ENCODE measurements at regions not wholly inside any gene's neighbourhood (a gene's known extent, or its start where the extent isn't known, plus 50 kb on each side); places are given as distances from the start of the nearest gene placed in this dataset.

- no peak for DNase-seq (ENCODE audit: extremely low read depth in 1 of 4, low spot score in 3 of 4)
- Histone ChIP-seq H3K27me3 (ENCODE audit: control insufficient read depth in 2 of 2, insufficient read depth in 2 of 2, low read length in 2 of 2) (no peaks in the 10 kb centered on the region), H4K20me1 (replicated peaks; ENCODE audit: control insufficient read depth, insufficient read depth, low read length) (no peaks in the 10 kb centered on the region), H2AFZ (ENCODE audit: low read depth, low read length) (no peak overlapping the region), H3K4me2 (ENCODE audit: insufficient read depth, low read length) (no peak overlapping the region), H3K9me1 (ENCODE audit: control insufficient read depth, insufficient read depth, low read length) (no peaks in the 10 kb centered on the region), H3K4me1 (replicated peaks in 1 of 2; ENCODE audit: control insufficient read depth in 2 of 2, insufficient read depth in 2 of 2, low read length in 2 of 2) (no peaks in the 10 kb centered on the region), H3K27ac (ENCODE audit: extremely low read depth, low read depth, low read length) (no peak overlapping the region), H3K9me3 (replicated peaks; ENCODE audit: control insufficient read depth, insufficient read depth, low read depth, low read length) (no peaks in the 10 kb centered on the region), H3K79me2 (ENCODE audit: control insufficient read depth, insufficient read depth, low read length) (no peaks in the 10 kb centered on the region), H3K9ac (ENCODE audit: insufficient read depth in 1 of 2, low read depth in 2 of 2, low read length in 2 of 2) (no peak overlapping the region), H3K4me3 (no peak overlapping the region), H3K36me3 (ENCODE audit: control insufficient read depth, insufficient read depth, low read length) (no peaks in the 10 kb centered on the region)
- intact Hi-C loops (cut with micrococcal nuclease) (no loop called here), in situ Hi-C loops (cut with MboI) (no loop called here)
- ChIA-PET POLR2A (no interaction called here), CTCF (ENCODE audit: low intra/inter-chr PET ratio) (no interaction called here)
- no peak for FAIRE-seq
- BruUV-seq (replicated peaks) = no TSS peak
- WGBS (ENCODE audit: insufficient coverage, low coverage, missing lambda C conversion rate) = 0% methylated on average over 3 of the region's 4 CpGs
- no peak for ATAC-seq
- TF ChIP-seq SMAD4 (CRISPR knock-in tag; conservative IDR thresholded peaks at IDR 0.05) (no peak), THRB (CRISPR knock-in tag; conservative IDR thresholded peaks at IDR 0.05) (no peak), RFX7 (CRISPR knock-in tag; IDR thresholded peaks at IDR 0.05) (no peak), POLR2G (IDR thresholded peaks at IDR 0.05; ENCODE audit: low read depth, low read length) (no peak), ETV1 (tag; conservative IDR thresholded peaks at IDR 0.05; ENCODE audit: low read depth) (no peak)
Observed at GRCh38 chr9:28004900-28005299, 431.6 kb upstream of the C9orf72 start.

GRCh38 chr9:28005779-28006178 is 432.5 kb upstream of the C9orf72 start:
- Histone ChIP-seq H4K20me1 (replicated peaks; ENCODE audit: control insufficient read depth, insufficient read depth, low read length) (no peaks in the 10 kb centered on the region), H3K36me3 (ENCODE audit: control insufficient read depth, insufficient read depth, low read length) (no peaks in the 10 kb centered on the region), H3K27ac (ENCODE audit: extremely low read depth, low read depth, low read length) (no peak overlapping the region), H3K9me1 (ENCODE audit: control insufficient read depth, insufficient read depth, low read length) (no peaks in the 10 kb centered on the region), H2AFZ (ENCODE audit: low read depth, low read length) (no peak overlapping the region), H3K27me3 (ENCODE audit: control insufficient read depth in 2 of 2, insufficient read depth in 2 of 2, low read length in 2 of 2) (no peaks in the 10 kb centered on the region), H3K9me3 (replicated peaks; ENCODE audit: control insufficient read depth, insufficient read depth, low read depth, low read length) (no peaks in the 10 kb centered on the region), H3K4me2 (ENCODE audit: insufficient read depth, low read length) (no peak overlapping the region), H3K4me1 (replicated peaks in 1 of 2; ENCODE audit: control insufficient read depth in 2 of 2, insufficient read depth in 2 of 2, low read length in 2 of 2) (no peaks in the 10 kb centered on the region), H3K4me3 (no peak overlapping the region), H3K79me2 (ENCODE audit: control insufficient read depth, insufficient read depth, low read length) (no peaks in the 10 kb centered on the region), H3K9ac (ENCODE audit: insufficient read depth in 1 of 2, low read depth in 2 of 2, low read length in 2 of 2) (no peak overlapping the region)
- in situ Hi-C loops (cut with MboI) (no loop called here), intact Hi-C loops (cut with micrococcal nuclease) (no loop called here)
- 0% methylated on average over 1 of the region's 1 CpG for WGBS (ENCODE audit: insufficient coverage, low coverage, missing lambda C conversion rate)
- CTCF ChIA-PET (ENCODE audit: low intra/inter-chr PET ratio) = no interaction called here
- TF ChIP-seq IRF2 (CRISPR knock-in tag; IDR thresholded peaks at IDR 0.05) = no peak
- no peak for TF ChIP-seq ZZZ3 (IDR thresholded peaks at IDR 0.05)
- TF ChIP-seq ZNF384 (IDR thresholded peaks at IDR 0.05; ENCODE audit: low read depth, low read length) = no peak
- no peak for TF ChIP-seq SFPQ (IDR thresholded peaks at IDR 0.05; ENCODE audit: low read depth, low read length)
- TF ChIP-seq RBM15 (IDR thresholded peaks at IDR 0.05; ENCODE audit: insufficient read depth, low read length) = no peak
- TF ChIP-seq ZNF551 (CRISPR knock-in tag; IDR thresholded peaks at IDR 0.05) = no peak
- TF ChIP-seq CXXC5 (CRISPR knock-in tag; IDR thresholded peaks at IDR 0.05) = no peak
- no TSS peak for BruUV-seq (replicated peaks)
- DNase-seq (ENCODE audit: extremely low read depth in 1 of 4, low spot score in 3 of 4) (no peak), ATAC-seq (no peak), FAIRE-seq (no peak)
- POLR2A ChIA-PET = interaction anchor here (0.7 kb wide), 1 partner anchor 22 kb away, joined by 3 read pairs; no protein-coding TSS in a partner anchor

All from K562 (cell line).